ENCODE measurements at regions not wholly inside any gene's neighbourhood (a gene's known extent, or its start where the extent isn't known, plus 50 kb on each side); places are given as distances from the start of the nearest gene placed in this dataset.

DNA sequence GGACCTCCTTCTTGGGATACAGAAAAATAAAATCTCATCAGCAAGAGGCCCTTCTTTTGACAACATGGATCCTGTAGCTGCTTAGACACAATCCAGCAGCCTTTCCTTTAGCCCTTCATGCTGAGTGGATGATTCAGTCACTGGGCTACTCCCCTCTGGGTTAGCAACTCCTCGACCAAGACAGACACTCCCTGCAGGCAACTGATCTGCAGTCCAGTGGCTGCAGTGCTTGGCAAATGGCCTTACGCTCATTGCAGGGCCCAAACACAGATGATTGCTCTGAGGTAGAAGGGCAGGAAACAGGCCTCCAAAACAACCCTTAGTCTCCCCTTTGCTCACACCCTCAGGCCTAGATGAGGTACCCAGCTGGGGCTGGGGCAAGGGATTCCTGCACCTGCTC, 73.2 kb upstream of the OPCML start:
- TF ChIP-seq, protein P1, sequence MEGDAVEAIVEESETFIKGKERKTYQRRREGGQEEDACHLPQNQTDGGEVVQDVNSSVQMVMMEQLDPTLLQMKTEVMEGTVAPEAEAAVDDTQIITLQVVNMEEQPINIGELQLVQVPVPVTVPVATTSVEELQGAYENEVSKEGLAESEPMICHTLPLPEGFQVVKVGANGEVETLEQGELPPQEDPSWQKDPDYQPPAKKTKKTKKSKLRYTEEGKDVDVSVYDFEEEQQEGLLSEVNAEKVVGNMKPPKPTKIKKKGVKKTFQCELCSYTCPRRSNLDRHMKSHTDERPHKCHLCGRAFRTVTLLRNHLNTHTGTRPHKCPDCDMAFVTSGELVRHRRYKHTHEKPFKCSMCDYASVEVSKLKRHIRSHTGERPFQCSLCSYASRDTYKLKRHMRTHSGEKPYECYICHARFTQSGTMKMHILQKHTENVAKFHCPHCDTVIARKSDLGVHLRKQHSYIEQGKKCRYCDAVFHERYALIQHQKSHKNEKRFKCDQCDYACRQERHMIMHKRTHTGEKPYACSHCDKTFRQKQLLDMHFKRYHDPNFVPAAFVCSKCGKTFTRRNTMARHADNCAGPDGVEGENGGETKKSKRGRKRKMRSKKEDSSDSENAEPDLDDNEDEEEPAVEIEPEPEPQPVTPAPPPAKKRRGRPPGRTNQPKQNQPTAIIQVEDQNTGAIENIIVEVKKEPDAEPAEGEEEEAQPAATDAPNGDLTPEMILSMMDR (IDR thresholded peaks at IDR 0.05), result no peak
- no peak for TF ChIP-seq EZH2 (IDR thresholded peaks at IDR 0.05)

All from neural progenitor cell (in vitro differentiated cells).